ENCODE measurements at regions not wholly inside any gene's neighbourhood (a gene's known extent, or its start where the extent isn't known, plus 50 kb on each side); places are given as distances from the start of the nearest gene placed in this dataset.
A peak's percentile ranks its signal among the peaks of the same experiment; 100 is the strongest.
"Not testable (repeated sequence)": the region's sequence is repeated elsewhere in the genome, so short reads cannot be mapped to it uniquely, and the experiment has no call there.

DNA sequence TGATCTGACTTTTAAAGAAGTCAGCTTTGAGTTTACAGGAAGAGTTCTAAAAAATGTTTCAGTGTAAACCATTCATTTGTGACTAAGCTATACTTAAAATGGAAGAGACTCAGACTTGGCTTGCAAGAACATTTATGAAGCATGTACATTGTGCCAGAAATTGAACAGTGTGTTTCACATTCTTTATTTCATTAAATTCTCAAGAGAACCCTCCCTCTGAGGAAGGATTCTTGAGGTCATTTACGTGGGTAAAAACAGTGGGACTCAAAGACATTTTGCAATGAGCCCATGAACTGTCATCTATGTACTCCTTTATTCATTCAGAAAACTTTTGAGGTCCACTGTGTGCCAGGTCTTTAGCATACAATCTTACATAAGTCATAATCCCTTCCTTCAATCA is 143.6 kb upstream of the ZNF521 start:
- DNase-seq (ENCODE audit: low read depth in 2 of 2) = no peak

DNA sequence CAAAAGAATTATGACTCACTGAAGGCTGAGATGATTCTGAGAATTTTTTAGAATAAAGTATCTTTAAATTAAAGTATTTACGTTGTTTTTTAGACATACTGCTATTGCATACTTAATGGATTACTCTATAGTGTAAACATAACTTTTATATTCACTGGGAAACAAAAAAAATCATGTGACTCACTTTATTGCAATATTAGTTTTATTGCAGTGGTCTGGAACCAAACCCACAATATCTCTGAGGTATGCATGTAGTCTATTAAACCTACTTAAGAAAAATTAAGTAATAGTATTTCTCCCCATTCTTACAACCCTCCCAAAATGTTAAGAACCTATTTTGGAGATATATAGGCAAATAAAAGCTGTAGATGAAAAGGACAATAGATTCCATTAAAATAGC is 142.9 kb upstream of the ZNF521 start:
- no peak for DNase-seq (ENCODE audit: low read depth in 2 of 2)

DNA sequence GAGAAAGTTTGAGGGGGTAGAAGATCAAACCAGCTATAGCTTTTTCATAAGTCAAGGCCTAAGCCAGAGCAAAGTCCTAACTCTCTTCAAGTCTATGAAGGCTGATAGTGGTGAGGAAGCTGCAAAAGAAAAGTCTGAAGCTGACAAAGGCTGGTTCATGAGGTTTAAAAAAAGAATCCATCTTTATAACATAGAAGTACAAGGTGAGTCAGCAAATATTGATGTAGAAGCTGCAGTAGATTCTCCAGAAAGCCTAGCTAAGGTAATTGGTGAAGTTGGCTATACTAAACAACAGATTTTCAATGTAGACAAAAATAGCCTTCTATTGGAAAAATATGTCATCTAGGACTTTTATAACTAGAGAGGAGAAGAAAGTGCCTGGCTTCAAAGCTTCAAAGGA is 141.4 kb upstream of the ZNF521 start:
- no peak for DNase-seq (ENCODE audit: low read depth in 2 of 2)

DNA sequence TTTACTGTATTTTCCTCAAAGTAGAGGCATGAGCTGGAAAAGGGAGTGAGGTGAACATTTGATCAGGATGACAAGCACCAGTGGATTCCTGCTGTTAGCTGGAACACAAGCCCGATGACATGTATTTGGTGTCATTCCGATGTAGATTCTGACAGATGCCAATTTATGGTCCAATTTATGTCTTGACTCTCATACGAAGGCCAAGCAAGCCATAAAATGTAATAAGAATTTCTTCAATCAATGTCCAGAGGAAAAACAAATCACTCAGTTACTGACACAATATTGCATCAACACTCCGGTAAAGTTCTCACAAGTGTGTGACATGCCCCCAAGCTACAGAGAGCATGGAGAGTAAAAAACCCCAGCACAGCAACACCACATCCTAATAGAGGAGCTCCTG is 138.3 kb upstream of the ZNF521 start:
- DNase-seq (ENCODE audit: low read depth in 2 of 2) = no peak

DNA sequence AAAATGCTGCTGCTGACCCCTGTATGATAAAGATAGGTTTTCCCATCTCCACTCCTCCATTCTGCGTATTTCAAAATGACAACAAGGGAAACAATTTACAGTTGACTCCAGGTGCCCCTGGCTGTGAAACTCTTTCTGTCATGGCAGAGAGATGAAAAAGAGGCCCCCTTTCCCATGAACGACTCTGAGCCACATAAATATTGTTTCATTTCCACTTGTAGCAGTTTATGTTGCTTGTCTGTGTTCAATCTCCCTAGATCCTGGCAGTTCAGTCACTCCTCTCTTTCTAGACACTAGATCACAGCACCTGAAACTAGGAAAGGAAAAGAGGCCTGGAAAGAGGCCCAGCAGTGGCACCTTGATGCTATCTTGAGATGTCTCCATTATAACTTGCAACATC is 121.0 kb upstream of the ZNF521 start:
- DNase-seq (ENCODE audit: low read depth in 2 of 2) = no peak

DNA sequence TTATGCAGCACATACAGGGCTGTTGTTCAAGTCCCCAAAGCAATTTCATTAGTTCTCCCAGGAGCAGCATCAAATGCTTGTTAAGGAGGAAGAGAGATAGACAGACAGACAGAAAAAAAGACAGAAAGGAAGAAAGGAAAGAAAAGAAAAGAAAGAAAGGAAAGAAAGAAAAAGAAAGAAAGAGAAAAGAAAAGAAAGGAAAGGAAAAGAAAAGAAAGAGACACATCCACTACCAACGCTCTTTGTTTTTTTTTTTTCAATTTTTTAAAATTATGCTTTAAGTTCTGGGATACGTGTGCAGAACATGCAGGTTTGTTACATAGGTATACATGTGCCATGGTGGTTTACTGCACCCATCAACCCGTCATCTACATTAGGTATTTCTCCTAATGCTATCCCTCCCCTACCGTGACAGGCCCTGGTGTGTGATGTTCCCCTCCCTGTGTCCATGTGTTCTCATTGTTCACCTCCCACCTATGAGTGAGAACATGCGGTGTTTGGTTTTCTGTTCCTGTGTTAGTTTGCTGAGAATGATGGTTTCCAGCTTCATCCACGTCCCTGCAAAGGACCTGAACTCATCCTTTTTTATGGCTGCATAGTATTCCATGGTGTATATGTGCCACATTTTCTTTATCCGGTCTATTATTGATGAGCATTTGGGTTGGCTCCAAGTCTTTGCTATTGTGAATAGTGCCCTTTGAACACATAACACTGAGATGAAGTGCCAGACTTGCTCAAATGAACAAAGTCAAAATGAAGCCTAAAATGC is 119.0 kb upstream of the ZNF521 start:
- not testable (repeated sequence) for DNase-seq (ENCODE audit: low read depth in 2 of 2)

DNA sequence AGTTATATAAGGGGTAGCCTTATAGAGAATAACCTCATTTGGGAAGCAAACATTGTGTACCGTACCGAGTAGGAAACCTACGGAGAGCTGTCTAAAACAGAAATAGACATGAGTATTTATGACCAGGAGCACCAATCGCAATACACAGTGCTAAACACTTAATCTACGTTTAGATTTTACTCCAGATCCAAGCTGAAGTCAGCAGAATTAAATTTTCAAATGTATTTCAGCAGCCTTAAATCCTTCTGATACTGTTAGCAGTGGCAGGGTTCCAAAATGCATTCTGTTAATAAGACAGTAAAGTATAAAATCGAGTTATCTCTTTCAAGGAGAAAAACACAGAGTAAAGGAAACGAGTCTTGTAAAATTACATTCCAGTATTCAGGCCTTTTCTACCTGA is 118.1 kb upstream of the ZNF521 start:
- no peak for DNase-seq (ENCODE audit: low read depth in 2 of 2)

DNA sequence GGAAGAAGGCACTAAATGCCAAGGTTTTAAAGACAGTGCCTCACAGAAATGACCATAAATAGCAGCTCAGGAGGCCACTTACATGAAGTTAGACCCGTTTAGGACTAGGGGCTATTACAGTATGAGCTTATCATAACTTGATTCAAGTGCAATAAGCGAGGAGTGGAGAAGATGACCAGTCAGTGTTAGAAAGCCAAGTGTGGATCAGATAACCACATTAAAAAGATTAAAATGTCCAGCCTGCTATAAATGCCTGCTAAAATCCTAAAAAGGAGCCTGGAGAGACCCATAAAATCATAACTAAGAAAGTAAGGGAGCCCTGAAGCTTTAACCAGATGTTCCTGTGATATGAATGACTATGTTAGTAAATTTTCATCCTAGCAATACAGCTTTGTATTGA is 117.5 kb upstream of the ZNF521 start:
- no peak for DNase-seq (ENCODE audit: low read depth in 2 of 2)

DNA sequence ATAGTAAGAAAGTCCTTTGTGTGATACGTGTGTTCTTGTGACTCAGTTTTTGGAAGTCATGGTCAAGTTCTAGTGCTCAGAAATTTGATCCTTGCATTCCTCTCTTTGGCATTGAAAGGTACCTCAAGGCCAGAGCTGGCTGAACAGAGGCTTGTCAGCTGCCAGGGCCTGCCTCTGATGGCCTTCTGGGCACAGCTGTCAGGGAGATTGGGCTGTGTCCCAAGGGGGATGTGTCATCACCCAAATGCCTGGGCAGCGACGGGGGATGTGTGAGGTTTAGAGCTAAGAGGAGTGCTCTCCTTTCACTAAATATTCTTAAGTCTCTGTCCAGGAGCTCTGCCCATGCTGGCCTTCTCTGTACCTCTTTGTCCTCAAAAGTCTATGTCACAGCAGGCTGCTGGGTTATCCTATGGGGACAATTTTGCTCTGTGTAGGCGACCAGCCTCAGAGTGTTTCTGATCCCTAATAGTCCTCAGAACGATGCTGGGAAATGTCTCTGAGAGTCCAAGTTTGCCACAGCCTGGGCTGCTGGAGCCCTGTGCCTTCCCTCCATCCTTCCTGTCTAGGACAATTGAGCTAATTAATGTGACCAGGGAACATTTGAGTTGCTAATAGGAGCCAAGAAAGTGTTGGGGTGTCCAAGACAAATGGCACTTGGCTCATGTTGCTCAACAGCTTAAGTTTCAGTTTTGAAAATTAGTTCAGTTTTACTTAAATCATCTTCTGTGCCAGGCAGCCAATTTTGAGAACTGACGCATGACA is 115.4 kb upstream of the ZNF521 start:
- DNase-seq (ENCODE audit: low read depth in 2 of 2) = no peak

DNA sequence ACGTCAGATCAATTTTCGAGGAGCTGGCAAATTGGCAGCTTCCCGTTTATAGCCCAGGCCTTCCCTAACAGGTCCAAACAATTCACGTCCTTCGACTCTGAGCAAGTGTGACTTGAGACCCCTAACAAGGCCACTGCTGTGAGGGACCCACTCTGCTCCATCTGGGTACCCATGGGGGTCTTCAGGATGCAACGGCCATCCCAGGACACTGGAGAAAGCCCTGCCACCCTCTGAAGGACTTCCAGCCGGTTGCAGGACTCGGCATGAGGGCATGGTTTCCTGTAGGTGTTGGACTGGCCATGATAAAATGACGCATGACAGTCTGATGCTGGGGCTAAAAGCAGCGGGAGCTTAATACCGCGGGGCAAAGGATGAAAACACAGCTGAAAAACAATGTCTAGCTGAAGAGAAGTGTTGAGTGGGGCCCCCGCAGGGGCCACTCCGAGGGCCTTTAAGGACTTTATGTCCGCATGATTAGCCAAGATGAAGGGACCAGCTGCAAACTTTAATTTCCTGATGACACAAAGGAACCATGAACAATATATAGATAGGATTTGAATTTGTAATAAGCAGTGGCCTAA is 113.3 kb upstream of the ZNF521 start:
- DNase-seq (ENCODE audit: low read depth in 2 of 2) = no peak

DNA sequence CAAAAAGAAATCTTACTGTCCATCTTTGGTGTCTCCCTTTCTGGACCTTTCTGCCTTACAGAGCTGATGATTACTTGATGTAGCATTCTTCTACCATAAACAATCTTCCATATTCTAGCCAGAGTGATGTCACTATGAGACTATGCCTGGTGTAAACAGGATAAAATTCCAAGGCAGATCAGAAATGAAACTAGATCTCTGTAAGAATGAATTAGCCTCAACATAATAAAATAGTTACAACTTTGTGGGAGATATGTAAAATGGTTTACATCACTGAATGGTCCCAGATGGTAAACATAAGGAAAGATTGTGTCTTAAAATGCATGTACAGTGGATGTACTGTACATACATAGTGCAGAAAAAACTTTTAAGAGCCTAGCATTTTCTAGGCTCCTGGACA is 112.3 kb upstream of the ZNF521 start:
- DNase-seq (ENCODE audit: low read depth in 2 of 2) = no peak

DNA sequence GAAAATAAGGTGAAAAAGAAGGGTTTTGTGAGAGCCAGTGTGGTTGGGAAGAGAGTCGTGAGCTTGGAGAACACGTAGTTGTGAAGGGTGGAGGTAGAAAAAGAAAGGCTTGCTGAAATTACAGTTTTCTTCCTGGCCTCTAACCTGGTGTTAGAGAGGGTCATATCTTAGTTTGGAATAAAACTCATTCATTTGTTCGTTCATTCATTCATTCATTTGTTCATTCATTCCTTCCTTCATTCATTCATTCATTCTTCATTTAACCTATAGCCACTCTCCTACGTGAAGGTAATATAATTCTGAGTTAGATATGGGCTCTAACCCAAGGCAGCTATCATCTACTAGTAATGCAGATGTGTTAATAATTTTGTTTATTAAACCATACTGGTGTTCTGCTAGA is 111.8 kb upstream of the ZNF521 start:
- no peak for DNase-seq (ENCODE audit: low read depth in 2 of 2)

DNA sequence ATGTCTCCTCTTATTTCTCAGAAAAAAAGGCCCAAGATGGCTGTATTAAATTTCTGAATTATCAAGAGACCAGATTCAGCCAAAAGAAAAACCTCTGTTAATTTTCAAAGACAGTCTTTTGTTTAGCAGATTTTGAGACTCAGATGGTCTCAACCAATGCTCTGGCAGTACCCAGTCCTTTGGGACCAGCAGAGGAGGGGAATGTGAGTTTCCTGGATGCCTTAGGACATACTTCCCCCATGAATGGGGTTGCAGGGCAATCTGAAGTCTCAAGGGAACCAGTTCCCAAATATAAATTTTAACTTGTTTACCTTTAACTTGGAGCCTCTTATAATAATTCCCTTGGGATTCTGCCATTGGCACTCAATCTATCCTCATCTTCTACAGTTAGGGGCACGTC is 107.8 kb upstream of the ZNF521 start:
- no peak for DNase-seq (ENCODE audit: low read depth in 2 of 2)

DNA sequence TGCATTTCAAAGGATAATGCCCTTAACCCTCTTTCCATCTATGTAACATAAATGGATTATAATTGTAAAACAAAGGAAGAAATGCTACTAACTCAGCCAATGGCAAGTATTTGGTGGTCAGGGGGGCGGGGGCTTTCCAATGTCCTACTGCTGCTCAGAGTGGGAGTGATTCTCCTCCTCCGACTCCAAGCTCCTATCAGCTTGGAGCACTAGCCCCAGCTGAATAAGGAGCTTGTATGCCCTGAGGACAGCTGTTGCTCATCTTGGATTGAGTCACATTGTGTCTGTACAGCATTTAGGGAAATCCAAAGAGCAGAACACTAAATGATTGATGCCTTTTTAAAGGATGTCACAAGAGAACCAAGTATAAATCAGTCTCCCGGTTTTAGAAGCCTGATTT is 105.6 kb upstream of the ZNF521 start:
- DNase-seq (ENCODE audit: low read depth in 2 of 2) = no peak

DNA sequence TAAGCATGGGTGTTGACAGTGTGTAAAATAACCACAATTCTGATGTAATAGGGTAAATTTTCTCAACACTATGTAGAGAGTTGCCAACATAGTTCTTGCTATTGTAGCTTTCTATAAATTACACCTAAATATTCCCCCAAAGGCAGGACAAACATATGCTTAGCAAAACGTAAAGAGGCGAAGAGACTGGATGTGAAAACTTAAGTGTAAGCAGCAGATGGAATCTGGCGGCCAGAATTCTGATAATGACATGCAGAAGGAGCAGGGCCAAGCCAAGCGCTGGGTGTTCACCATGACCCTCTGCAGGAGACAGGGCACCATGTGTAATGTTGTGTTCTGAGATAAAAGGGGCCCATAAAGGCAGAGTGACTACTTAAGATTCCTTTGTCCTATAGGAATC is 105.2 kb upstream of the ZNF521 start:
- no peak for DNase-seq (ENCODE audit: low read depth in 2 of 2)

DNA sequence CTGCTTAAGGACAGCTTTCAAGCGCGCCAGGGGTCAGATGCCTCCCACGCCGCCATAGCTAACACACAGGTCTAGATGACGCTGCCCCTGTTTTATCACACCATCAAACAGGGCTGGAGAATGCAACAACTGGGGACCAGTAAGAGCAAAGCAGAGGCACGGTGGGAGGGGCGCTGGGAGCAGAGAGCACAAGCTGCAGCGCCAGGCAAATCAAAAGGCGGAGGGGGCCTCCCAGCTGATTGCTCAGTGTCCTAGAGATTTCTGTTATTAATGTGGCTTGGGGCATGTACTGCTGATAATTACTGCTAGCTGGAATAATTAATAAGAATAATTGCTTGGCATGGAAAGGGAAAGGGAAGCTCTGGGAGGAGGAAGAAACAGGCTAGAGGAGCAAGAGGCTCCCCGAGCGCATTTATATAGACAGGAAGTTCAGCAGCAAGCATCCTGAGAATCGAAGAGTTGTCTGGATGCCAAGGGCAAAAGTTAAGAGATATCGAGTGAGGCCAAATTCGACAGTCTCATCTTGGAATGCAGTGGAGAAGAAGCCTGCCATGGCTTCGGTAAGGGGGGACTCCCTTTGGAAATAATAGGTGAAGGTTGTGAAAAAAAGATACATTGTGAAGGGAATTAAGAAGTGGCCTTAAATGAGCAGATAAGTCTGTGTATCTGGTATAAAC is 104.5 kb upstream of the ZNF521 start:
- DNase-seq (ENCODE audit: low read depth in 2 of 2) = peak in 1 of 2 donors; percentile 8

DNA sequence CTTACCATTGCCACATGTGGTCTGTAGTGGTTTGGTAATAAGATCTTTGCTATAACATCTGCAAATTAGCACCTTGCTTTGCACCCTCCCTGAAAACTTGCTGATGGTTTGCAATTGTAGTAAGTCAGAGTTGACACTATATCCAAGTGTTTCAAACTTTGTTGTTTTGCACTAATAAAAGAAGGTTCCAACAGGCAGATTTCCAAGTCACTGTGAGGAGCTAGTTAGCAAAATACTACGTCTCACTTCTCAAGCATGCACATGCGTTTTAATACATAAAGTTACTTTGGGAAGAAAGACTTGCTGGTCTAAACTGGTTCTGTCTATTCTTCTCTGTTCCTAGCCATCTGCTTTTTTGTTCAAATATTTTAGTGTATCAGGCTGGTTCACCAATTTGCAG is 103.7 kb upstream of the ZNF521 start:
- DNase-seq (ENCODE audit: low read depth in 2 of 2) = no peak

DNA sequence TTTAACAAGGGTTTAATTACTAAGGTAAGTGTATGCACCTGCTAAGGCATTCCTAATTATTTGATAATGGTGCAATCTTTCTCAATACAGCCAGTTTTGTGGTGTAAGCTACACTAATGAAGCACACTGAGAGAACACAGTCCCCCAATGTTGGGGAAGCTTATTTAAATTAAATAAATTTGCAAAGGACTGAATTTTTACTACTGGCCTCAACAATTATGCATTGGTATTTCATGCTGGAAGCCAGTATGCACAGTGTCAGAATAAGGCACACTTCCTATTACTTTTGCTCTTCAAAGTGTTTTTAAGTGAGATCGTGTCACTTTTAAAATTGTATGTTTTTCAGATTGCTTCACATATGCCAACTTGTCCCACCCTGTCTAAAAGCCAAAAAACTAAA is 103.2 kb upstream of the ZNF521 start:
- DNase-seq (ENCODE audit: low read depth in 2 of 2) = no peak

DNA sequence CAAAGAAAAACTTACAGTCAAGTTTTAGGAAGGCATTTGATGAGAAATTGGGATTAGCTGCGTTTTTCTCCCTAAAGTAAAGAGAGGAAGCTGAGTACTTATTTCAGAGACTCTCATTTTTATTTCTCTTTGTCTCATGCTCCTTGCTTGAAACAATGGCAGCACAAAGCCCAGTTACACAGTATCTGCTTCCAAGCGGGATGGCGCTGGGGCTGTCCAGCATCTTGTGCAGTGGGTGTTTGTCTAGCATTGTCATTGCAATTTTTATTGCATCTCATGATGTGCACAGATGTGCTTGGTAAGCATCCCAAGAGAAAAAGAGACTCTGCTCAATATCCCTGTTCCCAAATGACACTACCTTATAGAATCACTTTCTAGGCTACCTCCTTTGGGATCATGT is 102.8 kb upstream of the ZNF521 start:
- no peak for DNase-seq (ENCODE audit: low read depth in 2 of 2)

DNA sequence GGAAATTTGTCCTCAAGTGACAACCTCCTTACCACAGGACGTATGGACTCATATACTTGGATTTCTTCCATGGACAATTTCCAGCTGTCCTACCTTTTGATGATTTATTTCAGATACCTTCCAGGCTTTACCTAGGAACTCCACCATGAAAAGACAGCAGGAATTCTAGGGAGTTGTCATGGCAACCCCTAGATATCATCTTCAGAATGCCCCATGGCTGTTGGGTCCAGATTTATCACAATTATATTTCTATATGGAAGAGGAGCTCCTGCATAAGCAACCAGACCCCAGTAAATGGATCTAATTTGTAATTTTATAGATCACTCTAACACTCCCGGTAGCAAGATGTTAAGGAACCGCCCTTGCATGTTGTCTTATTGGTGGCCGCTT is 102.3 kb upstream of the ZNF521 start:
- DNase-seq (ENCODE audit: low read depth in 2 of 2) = no peak

DNA sequence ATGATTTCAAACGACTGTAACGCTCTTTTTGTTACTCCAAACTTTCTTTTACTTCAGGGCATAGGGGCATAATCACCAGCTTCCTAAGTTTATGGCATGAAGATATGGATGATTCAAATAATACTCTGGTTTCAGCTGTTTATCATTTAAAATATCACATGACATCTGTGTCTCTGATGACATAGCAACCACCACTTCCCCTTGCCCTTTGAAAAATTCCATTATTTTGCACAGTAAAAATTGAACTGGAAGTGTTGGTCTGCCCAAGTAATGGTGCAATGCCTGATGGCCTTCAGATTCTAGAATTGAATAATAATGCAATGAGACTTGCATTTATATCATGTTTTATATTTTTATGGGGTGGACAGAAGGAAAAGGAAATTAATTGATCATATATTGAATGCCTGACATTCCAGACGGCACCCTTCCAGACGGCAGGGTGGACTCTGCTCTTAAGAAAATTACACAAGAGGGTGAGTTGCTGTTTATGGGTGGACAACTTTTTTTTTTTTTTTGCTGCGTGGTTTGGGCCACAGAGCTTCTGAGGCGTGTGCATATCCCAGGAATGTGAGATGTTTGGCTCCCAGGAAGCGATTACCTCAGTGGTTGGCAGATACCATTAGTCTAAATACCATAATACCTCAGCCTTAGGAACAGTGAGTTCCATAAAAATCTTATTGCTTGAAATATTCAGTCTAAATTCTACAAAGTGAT is 101.7 kb upstream of the ZNF521 start:
- DNase-seq (ENCODE audit: low read depth in 2 of 2) = no peak
